Prostate gland (tissue), 2 donors: ENCODE measurements at regions not wholly inside any gene's neighbourhood (a gene's known extent, or its start where the extent isn't known, plus 50 kb on each side); places are given as distances from the start of the nearest gene placed in this dataset.

ENCODE experiments used
- DNase-seq: peaks from one replicate; pipeline ENCODE4 v3.0.0-alpha.2; 2019; ENCODE audit warnings: low spot score
- H3K27ac ChIP-seq, 2 donors: fragments of 200-600 bp; sonication (generic); 2 replicates each; pipeline ENCODE4 v1.5.1; 2017 to 2019
- H3K27me3 ChIP-seq: fragments of 200-600 bp; sonication (generic); replicated peaks from 2 replicates; pipeline ENCODE4 v1.5.1; 2019; ENCODE audit not compliant: insufficient read depth
- H3K36me3 ChIP-seq, 2 donors: fragments of 200-600 bp; sonication (generic); 1 replicate in 1 of 2; 2 replicates in 1 of 2; pipeline versions ENCODE4 v1.5.1 to v1.8.1; 2017 to 2019
- H3K4me1 ChIP-seq: fragments of 200-600 bp; sonication (generic); replicated peaks from 2 replicates; pipeline ENCODE4 v1.5.1; 2019
- H3K4me3 ChIP-seq, 2 donors: fragments of 200-600 bp; sonication (generic); 2 replicates each; pipeline ENCODE4 v1.5.1; 2017 to 2019
- H3K9me3 ChIP-seq: fragments of 200-600 bp; sonication (generic); 2 replicates; pipeline ENCODE4 v1.5.1; 2017
- CTCF ChIP-seq, 4 experiments: fragments of 200-600 bp in 2 of 4; fragments of 450-650 bp in 2 of 4; sonication (generic) in 2 of 4; IDR thresholded peaks; 1 replicate in 3 of 4; 2 replicates in 1 of 4; pipeline ENCODE4 v1.5.1; 2016 to 2019; ENCODE audit warnings: antibody characterized with exemption in 4 of 4, mild to moderate bottlenecking in 2 of 4, moderate library complexity in 2 of 4
- POLR2A ChIP-seq: fragments of 450-650 bp; IDR thresholded peaks from one replicate; pipeline ENCODE4 v1.6.1; 2016; ENCODE audit warnings: antibody characterized with exemption, mild to moderate bottlenecking
- POLR2AphosphoS5 ChIP-seq: sonication (generic); formaldehyde crosslinking; IDR thresholded peaks from one replicate; pipeline ENCODE4 v1.6.1; 2017; ENCODE audit warnings: antibody characterized with exemption
- WGBS: methylation state at CpG from one replicate; pipeline ENCODE4 v1.1.5; 2018; 5-methylcytosine and 5-hydroxymethylcytosine counted together
- intact Hi-C: fragments of 100-400 bp; cut with DNase I; formaldehyde crosslinking; loops from one replicate; pipeline ENCODE4 v1.14.2; 2022

- Histone ChIP-seq H3K27me3 (no peaks in the 10 kb centered on the region), H3K4me1 (peaks cover 3% of the 10 kb centered on the region), H3K9me3 (no peaks in the 10 kb centered on the region), H3K4me3 (no peak overlapping the region), H3K36me3 (no peaks in the 10 kb centered on the region), H3K27ac (peak overlapping the region; percentile 61 to 77)
- no peak for DNase-seq
- intact Hi-C loops, result no loop called here
- 59% methylated on average over 1 of the region's 1 CpG for WGBS
- no peak for TF ChIP-seq POLR2A
- TF ChIP-seq POLR2AphosphoS5, result no peak
- no peak for TF ChIP-seq CTCF (IDR thresholded peaks at IDR 0.05)
Measured at GRCh38 chr12:89211456-89211855, 140.8 kb downstream of the DUSP6 start.

DNA sequence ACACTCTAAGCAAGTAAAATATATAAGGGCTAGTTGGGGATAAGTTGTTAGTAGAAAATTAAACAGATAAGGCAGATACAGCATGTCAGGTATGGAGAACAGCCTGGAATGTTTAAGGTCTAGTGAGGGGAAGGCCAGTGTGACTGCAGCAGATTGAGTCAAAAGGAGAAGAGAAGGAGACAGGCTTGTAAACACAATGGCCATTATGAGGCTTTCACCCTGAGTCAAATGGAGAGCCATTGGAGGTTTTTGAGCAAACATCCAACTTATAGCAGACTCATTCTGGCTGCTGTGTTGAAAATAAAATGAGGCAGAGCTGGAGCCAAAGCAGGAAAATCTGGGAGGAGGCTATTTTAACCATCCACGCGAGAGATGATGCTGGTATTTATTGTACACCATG lies 142.0 kb downstream of the DUSP6 start:
- Histone ChIP-seq H3K4me3 (no peak overlapping the region), H3K27ac (no peak overlapping the region), H3K36me3 (no peaks in the 10 kb centered on the region), H3K9me3 (no peaks in the 10 kb centered on the region), H3K27me3 (no peaks in the 10 kb centered on the region), H3K4me1 (peaks cover 3% of the 10 kb centered on the region)
- DNase-seq, result no peak
- intact Hi-C loops, result no loop called here
- WGBS, result 53% methylated on average over 2 of the region's 2 CpGs
- TF ChIP-seq POLR2A (no peak), POLR2AphosphoS5 (no peak), CTCF (IDR thresholded peaks at IDR 0.05) (no peak)

- H3K36me3 ChIP-seq, result no peaks in the 10 kb centered on the region
- intact Hi-C loops, result no loop called here
- TF ChIP-seq POLR2AphosphoS5, result no peak
- no peak for TF ChIP-seq CTCF (IDR thresholded peaks at IDR 0.05)
- no peak for TF ChIP-seq POLR2A
- no peak overlapping the region for H3K27ac ChIP-seq
- no peak overlapping the region for H3K4me3 ChIP-seq
- H3K4me1 ChIP-seq, result peaks cover 3% of the 10 kb centered on the region
- 77% methylated on average over 2 of the region's 2 CpGs for WGBS
- no peaks in the 10 kb centered on the region for H3K9me3 ChIP-seq
- H3K27me3 ChIP-seq, result no peaks in the 10 kb centered on the region
- DNase-seq, result no peak
Measured at GRCh38 chr12:89208661-89209096, 143.6 kb downstream of the DUSP6 start.

- intact Hi-C loops, result no loop called here
- no peak for DNase-seq
- TF ChIP-seq CTCF (IDR thresholded peaks at IDR 0.05), result no peak
- no peak for TF ChIP-seq POLR2AphosphoS5
- no peak for TF ChIP-seq POLR2A
- H3K27me3 ChIP-seq, result no peaks in the 10 kb centered on the region
- no peaks in the 10 kb centered on the region for H3K4me1 ChIP-seq
- no peaks in the 10 kb centered on the region for H3K36me3 ChIP-seq
- H3K9me3 ChIP-seq, result no peaks in the 10 kb centered on the region
- H3K4me3 ChIP-seq, result no peak overlapping the region
- H3K27ac ChIP-seq, result no peak overlapping the region
- WGBS, result 93% methylated on average over 1 of the region's 1 CpG
Measured at GRCh38 chr12:89206390-89206789, 145.9 kb downstream of the DUSP6 start.

- Histone ChIP-seq H3K4me1 (no peaks in the 10 kb centered on the region), H3K4me3 (no peak overlapping the region)
- intact Hi-C loops, result no loop called here
Measured at GRCh38 chr12:89205517-89205916, 146.8 kb downstream of the DUSP6 start.

More at GRCh38 chr12:89205517-89205916, 146.8 kb downstream of the DUSP6 start:
- Histone ChIP-seq H3K36me3 (no peaks in the 10 kb centered on the region), H3K27ac (no peak overlapping the region), H3K27me3 (no peaks in the 10 kb centered on the region), H3K9me3 (no peaks in the 10 kb centered on the region)
- DNase-seq, result no peak
- TF ChIP-seq POLR2A (no peak), CTCF (IDR thresholded peaks at IDR 0.05) (no peak), POLR2AphosphoS5 (no peak)
- whole genome bisulfite sequencing, result 68% methylated on average over 2 of the region's 2 CpGs
